HG03095 (cell line): ENCODE measurements at regions not wholly inside any gene's neighbourhood (a gene's known extent, or its start where the extent isn't known, plus 50 kb on each side); places are given as distances from the start of the nearest gene placed in this dataset.
"Not testable (repeated sequence)": the region's sequence is repeated elsewhere in the genome, so short reads cannot be mapped to it uniquely, and the experiment has no call there.

ENCODE experiments used
- ATAC-seq: cut with Tn5 transposase; IDR thresholded peaks from one replicate; pipeline ENCODE4 v1.9.1; 2021; ENCODE audit warnings: moderate library complexity; ENCODE audit not compliant: unreplicated experiment

DNA sequence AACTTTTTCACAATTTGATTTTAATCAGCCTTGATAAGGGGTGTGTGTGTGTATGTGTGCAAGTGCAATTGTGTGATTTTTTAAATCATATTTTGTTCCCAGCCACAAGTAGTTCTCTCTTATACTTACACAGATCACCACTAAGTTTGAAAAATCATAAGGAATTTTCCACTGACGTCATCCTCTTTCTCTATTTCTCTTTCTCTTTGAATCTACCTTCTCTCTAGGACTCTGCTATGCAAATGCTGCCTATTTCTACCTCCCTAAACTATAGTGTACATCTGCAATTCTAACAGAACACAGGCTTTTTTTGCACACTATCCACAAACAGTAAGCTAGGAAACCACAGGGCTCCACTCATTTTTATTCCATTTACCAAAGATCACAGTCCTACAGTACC, 254.6 kb upstream of the CYLC2 start:
- ATAC-seq: no peak

DNA sequence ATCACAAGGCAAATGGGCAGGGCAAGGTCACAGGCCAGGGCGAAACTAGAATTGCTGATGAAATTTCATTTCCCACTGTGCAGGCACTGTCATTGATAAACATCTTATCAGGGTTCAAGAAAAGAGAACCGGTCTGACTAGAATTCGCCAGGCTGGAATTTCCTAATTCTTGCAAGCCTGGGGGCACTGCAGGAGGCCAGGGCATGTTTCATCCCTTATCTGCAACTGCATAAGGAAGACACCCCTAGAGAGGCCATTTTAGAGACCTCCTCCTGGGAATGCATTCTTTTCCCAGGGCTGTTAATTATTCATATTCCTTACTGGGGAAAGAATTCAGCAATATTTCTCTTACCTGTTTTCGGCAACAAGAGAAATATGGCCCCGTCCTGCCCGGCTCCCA, 266.2 kb upstream of the CYLC2 start:
- ATAC-seq: no peak

DNA sequence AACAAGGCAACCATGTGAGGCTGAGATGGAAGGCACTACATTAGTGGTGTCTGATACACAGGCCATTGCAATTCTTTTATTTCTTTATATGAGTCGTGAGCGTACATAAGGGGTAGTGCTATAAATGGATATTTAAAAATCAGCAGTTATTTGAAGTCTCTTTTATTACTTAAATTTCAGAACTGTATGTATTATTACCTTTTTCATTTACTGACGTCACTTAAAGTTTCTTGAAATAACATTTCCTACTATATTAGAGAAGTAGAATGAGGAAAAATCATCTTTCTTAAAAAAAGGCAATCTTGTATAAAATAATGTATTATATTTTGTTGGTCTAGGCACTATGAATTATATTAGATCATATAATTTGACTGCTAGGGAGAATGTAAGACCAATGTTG, 280.9 kb upstream of the CYLC2 start:
- no peak for ATAC-seq

DNA sequence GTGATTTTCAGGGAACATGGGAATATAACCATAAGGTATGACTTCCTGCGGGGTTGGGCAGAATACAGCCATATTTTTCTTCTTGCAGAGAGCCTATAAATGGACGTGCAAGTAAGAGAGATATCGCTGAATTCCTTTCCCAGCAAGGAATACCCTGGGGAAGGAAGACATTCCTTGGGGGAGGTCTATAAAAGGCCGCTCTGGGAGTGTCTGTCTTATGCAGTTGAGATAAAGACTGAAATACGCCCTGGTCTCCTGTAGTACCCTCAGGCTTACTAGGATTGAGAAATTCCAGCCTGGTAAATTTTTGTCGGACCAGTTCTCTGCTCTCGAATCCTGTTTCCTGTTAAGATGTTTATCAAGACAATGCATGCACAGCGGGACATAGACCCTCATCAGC, 282.2 kb upstream of the CYLC2 start:
- ATAC-seq: not testable (repeated sequence)

DNA sequence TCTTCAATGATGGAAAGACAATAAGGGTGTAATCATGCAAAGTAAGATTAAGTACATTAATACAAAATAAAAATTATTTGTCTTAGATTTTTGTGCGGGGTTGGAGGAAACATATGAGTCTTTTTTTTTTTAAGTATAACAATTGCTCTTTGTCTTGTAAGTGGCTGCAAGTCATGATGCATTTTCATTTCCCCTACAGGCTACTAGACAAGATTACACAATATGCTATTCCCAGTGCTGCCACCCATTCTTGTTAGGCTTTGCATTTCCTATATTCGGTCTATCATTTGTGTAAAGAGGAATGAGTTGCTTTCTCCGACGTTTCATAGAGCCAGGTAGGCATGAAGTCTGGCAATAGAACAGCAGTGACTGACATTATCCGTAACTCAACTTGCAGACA, 294.2 kb upstream of the CYLC2 start:
- no peak for ATAC-seq

DNA sequence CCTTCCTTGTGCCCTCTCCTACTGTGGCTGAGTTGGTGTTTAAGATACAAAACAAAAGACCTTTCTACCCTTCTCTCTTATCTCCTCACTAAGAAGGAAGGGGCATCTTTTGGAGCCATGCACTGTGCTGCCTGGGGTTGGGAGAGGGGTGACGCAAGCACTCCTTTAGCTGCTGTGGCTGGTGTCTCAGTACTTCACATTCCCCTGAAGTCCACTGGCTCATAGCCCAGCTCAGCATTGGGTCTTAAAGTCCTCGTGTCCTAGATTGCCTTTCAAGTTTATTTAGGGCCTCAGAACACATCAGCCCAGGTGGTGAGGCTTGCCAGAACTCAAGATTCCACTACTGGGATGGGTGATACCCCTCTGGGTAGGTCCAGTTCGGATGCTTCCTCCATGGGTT, 325.9 kb upstream of the CYLC2 start:
- no peak for ATAC-seq

DNA sequence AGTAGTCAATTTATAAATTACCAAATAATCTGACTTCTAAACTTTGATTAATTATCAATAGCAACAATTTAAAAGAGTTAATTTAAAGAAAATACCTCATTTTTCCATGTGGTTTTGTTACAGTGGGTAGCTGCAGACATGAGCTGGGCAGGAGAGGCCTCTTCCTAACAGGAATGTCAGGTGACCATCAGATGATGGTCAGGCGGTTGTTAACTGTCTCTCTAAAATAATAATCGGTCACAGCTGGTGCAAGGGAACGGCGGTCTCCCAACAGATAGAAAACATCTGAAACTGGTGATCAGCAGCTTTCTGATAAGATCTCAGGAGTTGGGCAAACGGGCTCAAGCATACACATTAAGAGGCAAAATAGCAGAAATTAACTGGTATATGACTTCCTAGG, 342.7 kb upstream of the CYLC2 start:
- ATAC-seq: no peak

DNA sequence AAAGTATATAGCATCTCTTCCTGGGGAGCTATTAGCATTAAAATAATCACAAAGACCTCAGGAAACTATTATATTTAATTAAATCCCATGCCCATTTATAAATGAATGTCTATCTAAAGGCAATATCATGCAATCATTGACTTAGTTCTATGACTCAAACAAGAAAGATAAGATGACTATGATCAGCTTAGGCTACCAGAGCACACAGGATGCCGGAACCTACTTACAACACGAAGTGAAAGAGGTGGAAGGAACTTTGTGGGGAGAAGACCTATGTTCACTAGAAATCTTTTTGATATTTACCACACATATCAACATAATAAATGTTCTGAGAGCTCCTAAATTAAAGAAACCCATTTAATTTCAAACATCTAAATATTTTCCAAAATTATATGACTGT, 344.2 kb upstream of the CYLC2 start:
- ATAC-seq: no peak

DNA sequence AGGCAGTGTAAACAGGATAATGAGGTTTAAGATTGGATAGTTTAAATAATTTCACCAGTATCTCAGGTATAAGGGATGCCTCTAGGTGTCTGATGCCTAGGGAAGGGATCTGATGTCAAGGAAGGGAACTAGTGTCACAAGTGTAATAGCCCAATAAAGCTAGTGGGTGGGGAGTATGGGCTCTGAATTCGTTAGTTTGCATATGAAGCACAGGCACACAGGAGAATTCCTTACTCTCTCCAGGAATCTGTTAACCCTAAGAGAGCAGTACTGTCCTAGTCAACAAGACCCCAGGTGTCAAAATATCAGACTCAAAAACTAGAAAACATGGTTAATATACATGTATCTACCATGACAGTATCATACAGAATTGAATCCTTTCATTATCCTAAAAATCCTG, 352.5 kb upstream of the CYLC2 start:
- ATAC-seq: no peak

DNA sequence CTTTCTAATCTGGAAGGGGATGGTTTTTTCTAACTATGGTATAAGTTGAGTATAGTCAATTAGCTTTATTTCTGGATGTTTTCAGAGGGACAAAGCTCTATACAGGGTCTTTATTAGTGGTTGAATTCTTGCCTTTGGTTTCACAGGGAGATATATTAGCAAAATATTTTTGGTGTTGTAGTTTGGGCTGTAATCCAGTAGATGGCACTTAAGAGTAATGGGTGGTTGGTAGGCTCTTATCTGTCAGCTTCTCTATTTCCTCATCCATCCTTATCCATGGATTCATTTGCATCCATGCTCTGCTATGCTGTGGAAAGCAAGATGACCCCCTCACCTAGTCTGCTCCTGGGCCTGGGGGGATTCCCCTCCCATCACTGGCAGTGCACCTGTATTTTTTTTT, 363.6 kb upstream of the CYLC2 start:
- no peak for ATAC-seq

DNA sequence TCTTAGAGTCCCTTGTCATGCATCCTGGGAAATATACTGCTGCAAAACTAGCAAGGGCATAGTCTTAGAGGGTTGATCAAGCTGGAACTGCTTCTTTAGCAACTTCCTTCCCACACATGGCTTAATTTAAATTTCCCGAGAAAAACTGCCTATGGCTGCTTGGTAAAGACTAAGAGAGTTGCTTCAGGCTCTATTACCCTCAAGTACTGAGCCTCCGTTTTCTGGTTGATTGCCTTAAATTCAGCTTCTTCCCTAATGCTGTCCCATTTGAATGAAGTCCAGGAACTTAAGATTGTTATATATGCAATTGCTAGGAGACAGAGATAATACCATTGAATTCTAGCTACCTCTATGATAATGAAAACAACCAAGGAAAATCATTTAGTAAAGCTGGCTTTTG, 385.7 kb upstream of the CYLC2 start:
- ATAC-seq: no peak

DNA sequence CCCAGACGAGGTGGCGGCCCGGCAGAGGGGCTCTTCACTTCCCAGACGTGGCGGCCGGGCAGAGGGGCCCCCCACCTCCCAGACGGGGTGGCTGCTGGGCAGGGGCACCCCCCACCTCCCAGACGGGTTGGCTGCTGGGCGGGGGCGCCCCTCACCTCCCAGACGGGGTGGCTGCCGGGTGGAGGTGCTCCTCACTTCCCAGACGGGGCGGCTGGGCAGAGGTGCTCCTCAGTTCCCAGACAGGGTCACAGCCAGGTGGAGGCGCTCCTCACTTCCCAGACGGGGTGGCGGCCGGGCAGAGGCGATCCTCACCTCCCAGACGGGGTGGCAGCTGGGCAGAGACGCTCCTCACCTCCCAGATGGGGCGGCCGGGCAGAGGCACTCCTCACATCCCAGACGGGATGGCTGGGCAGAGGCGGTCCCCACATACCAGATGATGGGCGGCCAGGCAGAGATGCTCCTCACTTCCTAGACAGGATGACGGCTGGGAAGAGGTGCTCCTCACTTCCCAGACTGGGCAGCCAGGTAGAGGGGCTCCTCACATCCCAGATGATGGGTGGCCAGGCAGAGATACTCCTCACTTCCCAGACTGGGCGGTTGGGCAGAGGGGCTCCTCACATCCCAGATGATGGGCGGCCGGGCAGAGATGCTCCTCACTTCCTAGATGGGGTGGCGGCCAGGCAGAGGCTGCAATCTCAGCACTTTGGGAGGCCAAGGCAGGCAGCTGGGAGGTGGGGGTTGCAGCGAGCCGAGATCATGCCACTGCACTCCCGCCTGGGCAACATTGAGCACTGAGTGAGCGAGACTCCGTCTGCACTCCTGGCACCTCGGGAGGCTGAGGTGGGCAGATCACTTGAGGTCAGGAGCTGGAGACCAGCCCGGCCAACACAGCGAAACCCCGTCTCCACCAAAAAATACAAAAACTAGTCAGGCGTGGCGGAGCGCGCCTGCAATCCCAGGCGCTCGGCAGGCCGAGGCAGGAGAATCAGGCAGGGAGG, 391.6 kb upstream of the CYLC2 start:
- ATAC-seq: not testable (repeated sequence)

DNA sequence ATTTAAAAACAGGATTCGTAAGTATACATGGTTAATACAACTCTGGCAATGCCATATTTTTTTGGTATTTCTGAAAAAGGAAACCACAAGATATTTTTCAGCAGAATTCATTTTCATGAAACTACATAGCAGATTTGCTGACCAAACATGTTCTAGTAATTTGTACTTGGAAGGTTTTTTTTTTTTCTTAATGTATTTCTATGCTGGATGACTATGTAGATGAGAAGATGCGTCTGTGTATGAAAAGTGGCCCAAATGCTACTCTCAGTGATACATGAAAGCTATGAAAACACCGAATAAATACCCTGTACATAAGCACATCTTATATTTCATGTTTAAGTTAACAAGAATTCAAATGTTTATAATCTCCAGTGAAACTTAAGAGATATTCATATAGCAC, 400.9 kb upstream of the CYLC2 start:
- no peak for ATAC-seq

DNA sequence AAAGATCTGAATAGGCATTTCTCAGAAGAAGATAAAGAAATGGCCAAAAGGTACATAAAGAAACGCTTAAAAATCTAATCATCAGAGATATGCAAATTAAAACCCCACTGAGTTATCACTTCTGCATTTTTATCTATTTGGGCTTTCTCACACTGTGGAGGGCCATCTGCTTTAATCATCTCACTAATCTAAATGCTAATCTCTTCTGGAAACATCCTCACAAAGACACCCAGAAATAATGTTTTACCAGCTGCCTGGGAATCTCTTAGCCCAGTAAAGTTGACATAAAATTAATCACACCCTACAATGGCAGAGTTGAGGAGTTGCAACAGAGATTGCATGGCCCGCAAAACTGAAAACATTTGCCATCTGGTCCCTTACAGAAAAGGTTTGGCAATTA, 407.9 kb upstream of the CYLC2 start:
- no peak for ATAC-seq

DNA sequence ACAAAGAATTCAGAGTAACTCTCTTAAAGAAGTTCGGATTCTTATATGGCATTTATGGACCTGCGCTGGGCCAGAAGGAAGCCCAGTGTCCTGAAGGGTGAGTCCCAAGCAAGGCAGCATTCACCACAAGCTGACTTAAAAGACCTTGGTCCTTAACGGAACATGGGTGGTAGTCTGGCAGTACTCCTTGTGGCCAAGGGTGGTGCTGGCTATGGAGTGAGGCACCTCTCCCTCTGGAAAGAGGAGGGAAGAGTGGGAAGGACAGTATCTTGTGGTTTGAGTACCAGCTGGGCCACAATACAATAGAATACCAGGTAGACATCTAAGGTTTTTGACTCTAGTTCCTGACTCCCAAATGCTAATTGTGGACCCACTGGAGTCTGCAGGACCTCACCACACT, 425.7 kb upstream of the CYLC2 start:
- ATAC-seq: no peak

DNA sequence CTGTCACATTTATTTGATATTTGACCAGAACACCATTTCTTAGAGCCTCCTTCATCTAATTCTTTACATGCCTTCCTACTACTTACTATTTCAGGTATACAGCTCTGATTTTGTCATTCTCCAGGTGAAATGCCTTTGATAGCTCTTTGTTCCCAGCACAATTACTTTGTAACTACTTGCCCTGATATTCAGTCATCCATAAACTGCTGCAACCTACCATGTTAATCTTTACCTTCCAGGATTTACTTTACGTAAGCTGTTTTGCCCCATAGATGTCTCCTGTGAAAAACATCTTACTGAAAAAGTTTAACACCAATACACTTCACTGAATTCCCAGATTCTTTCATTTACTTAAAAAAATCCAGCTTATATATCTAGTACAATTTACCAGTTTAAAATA, 443.8 kb upstream of the CYLC2 start:
- no peak for ATAC-seq

DNA sequence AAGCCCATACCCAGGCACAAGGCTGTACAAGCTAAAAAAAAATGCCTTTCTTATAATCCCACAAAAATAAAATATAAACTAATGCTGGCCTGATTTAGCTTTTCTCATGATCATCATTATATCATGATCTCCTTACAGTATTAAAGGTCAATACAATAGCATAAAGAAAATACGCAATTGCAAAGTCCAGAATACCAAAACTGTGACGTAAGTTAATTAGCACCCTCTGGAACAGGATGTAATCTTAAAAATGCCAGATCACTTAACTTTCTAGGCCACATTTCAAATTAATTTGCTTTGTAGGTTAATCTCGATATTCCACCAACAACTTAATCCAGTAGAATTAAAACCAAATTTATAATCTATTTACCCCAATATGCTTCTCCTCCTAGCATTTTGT, 444.2 kb upstream of the CYLC2 start:
- no peak for ATAC-seq

DNA sequence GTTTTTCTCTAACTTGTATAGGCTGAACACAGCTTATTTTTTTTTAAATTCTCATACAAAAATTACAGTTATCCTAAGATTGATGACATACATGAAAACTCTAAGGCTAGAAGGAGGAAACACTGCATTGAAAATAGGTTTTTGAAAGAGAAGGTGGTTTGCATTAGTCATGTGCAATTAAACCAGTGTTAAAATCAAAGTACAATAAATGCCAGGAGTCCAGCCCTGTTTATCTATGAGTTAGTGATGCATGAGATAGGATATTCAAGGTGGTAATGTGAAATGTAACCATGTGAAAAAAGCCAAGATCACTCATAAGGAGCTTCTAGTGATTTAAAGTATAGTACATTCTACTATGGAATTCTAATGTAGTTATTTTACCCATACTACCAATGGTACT, 444.9 kb upstream of the CYLC2 start:
- ATAC-seq: no peak

DNA sequence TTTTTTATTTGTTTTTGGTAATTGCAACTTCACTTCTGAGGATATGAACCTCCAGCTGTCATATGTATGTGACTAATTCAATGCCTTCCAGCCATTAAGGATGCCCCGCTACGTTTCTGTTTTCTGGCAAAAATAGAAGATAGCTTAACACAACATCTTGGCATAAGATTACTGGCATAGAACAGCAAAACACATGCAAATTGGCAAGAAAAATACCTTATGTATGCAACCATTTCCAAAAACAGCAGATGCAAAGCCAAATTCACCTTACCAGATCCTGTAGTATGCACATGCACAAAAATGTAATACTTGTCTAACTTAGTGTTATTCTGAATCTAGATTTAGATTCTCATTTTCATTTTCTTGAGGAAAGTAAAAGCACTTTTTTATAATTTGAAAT, 461.1 kb upstream of the CYLC2 start:
- no peak for ATAC-seq

DNA sequence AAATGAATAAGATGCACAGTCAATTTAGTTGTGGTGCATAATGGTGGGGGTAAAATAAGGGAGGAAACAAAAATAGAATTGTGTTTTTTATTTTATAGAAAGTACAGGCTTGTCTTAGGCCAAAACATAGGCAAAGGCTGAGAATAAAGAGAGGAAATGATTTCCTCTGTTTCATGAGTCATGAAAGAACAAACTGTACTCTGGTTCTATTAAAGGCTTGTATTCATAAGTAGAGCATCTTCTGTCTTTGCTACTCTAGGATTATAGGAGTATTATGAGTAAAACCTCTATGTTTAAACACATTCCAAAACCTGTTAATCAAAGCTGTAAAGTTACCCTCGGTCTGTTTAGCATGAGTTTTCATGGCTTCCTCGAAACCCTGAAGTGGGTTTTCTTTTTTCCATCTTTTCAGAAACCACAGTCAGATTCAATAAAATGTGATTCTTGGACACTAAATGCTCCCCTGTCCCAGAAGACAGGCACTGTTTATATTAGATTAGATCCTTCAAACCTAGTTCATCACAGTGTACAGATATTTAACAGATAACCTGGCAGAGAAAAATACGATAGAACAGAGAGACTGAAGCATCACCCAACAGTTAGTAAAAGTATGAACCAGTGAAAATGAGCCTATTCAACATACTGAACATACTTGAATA, 473.9 kb upstream of the CYLC2 start:
- ATAC-seq: no peak

DNA sequence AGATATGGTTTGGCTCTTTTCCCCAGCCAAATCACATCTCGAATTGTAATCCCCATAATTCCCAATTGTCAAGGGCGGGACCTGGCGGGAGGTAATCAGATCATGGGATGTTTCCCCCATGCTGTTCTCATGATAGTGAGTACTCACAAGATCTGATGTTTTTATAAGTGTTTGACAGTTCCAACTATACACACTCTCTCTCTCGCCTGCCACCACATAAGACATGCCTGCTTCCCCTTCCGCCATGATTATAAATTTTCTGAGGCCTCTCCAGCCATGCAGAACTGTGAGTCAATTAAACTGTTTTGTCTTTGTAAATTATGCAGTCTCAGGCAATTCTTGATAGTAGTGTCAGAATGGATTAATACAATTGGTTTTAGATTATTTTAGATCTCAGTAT, 475.7 kb upstream of the CYLC2 start:
- ATAC-seq: no peak

DNA sequence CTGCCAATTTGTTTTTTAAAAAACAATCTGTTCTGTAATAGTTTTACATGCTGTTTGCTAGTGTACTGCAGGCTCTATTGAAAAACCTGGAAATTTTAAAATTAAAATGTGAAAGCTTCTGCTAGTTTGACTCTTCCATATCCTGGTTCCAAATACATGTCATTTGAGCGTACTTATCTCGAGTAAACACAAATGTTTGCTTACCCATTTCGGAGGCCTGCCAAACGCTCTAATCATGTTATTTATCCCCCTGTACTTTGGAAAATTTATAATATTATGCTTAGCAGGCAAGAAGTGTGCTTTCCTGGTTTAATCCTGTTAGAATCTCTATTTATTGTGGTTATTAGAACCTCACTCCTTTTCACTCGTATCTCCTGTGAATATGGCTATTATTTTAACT, 476.8 kb upstream of the CYLC2 start:
- ATAC-seq: no peak
